ENCODE measurements at regions not wholly inside any gene's neighbourhood (a gene's known extent, or its start where the extent isn't known, plus 50 kb on each side); places are given as distances from the start of the nearest gene placed in this dataset.

DNA sequence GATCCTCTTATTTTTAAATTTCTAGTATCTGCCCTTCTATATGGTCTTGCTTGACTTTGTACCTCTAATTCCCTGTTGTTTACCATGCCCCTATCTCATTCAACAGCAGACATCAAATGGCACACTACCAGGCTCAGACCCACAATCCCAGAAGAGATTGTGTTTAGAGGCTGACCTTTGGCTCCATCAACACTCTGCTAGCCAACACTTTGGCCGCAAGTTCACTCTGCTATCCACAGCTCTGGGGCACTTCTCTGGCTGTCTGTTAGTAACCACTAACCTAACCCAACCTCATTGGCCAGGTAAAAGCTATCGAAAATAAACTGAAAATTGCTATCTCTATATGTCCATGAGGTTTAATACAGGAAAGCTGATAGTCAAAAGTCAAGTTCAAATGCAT lies 646.0 kb upstream of the CCDC54 start:
- H3K27ac ChIP-seq = no peak overlapping the region
- TF ChIP-seq CTCF (conservative IDR thresholded peaks at IDR 0.05) (no peak), ZFX (IDR thresholded peaks at IDR 0.05) (no peak)

DNA sequence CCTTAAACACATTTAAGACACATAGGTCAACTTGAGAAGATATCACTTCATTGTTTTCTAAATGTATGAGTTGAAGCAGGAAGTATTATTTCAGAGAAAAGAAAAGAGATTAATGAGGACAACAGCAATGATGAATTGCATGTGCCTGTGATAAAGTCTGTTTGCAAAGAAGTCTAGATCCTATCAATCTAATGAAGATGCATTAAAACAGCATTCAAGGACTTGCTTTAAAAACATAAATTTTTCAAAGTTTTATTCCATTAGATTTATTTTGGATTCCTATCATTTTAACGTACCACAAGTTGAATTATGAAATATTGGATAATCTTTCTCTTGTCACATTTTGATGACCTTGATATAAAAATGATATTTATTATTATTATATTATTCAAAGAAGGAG lies 642.5 kb upstream of the CCDC54 start:
- H3K27ac ChIP-seq = no peak overlapping the region
- TF ChIP-seq ZFX (IDR thresholded peaks at IDR 0.05) = no peak
- no peak for TF ChIP-seq CTCF (conservative IDR thresholded peaks at IDR 0.05)

GRCh38 chr3:106737265-106737664 lies 640.0 kb upstream of the CCDC54 start:
- no peak for TF ChIP-seq ZFX (IDR thresholded peaks at IDR 0.05)
- no peak for TF ChIP-seq CTCF (conservative IDR thresholded peaks at IDR 0.05)
- H3K27ac ChIP-seq = no peak overlapping the region

GRCh38 chr3:106740116-106740515 lies 637.1 kb upstream of the CCDC54 start:
- H3K27ac ChIP-seq = no peak overlapping the region
- no peak for TF ChIP-seq CTCF (conservative IDR thresholded peaks at IDR 0.05)

DNA sequence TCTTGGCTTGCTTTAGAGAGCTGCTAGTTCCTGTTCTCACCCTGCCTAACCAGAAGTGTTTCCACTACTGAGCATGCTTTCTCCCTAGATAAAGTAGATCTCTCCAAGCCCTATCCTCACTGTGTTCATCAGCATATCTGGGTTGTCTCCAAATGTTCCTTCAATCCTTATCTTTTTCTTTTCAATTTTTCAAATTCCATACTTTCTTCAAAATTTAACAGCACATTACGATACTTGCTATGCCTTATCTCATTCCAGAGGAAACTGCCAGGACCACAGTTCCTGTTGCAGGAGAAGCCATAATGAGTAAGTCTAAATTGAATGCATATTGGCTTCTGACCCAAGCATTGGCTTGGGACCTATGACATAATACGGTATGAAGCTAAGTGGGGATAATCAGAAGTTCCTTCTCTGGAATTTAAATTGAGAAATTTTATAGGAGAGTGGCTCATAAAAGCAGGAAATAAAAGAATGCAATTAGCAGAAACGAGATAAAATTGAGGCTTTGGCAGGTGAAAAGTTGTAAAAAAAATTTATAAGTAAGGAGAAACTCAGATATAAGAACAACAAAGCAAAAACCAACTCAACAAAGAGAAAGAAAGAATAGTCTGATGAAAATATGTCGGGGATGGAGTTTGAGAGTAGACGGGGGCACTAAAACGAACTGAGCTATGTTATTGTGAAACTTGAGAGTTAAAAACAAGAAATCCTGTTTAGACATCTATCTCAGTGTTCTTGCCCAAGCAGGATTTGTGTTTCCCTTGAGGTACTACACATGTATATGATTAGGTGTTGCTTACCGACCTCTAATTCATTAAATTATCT lies 631.7 kb upstream of the CCDC54 start:
- H3K27ac ChIP-seq = no peak overlapping the region
- TF ChIP-seq CTCF (conservative IDR thresholded peaks at IDR 0.05) = no peak
- TF ChIP-seq ZFX (IDR thresholded peaks at IDR 0.05) = no peak

GRCh38 chr3:106746286-106746685 lies 631.0 kb upstream of the CCDC54 start:
- no peak overlapping the region for H3K27ac ChIP-seq
- TF ChIP-seq CTCF (conservative IDR thresholded peaks at IDR 0.05) (no peak), ZFX (IDR thresholded peaks at IDR 0.05) (no peak)

- TF ChIP-seq CTCF (conservative IDR thresholded peaks at IDR 0.05) (no peak), ZFX (IDR thresholded peaks at IDR 0.05) (no peak)
- H3K27ac ChIP-seq = no peak overlapping the region
These were observed 628.6 kb upstream of the CCDC54 start for GRCh38 chr3:106748472-106749262.
